Endodermal cell (in vitro differentiated cells): ENCODE measurements at regions not wholly inside any gene's neighbourhood (a gene's known extent, or its start where the extent isn't known, plus 50 kb on each side); places are given as distances from the start of the nearest gene placed in this dataset.

ENCODE experiments used
- DNase-seq: peaks from one replicate; pipeline ENCODE4 v3.0.0-alpha.2; 2017
- H3K27ac ChIP-seq: 2 replicates; pipeline ENCODE4 v1.5.1; 2013; ENCODE audit warnings: mild to moderate bottlenecking, low read depth, low read length, moderate library complexity
- H3K27me3 ChIP-seq: 2 replicates; pipeline ENCODE4 v1.6.1; 2013; ENCODE audit warnings: mild to moderate bottlenecking, low read length, moderate library complexity; ENCODE audit not compliant: insufficient read depth, control insufficient read depth, poor library complexity, severe bottlenecking
- H3K36me3 ChIP-seq: 2 replicates; pipeline ENCODE4 v1.7.0; 2013; ENCODE audit warnings: mild to moderate bottlenecking, low read length, moderate library complexity; ENCODE audit not compliant: control insufficient read depth, insufficient read depth
- H3K4me1 ChIP-seq: one replicate; pipeline ENCODE4 v1.7.0; 2013; ENCODE audit warnings: low read length; ENCODE audit not compliant: control insufficient read depth, insufficient read depth
- H3K4me3 ChIP-seq: 2 replicates; pipeline ENCODE4 v1.5.1; 2013; ENCODE audit warnings: mild to moderate bottlenecking, low read length, moderate library complexity
- H3K9ac ChIP-seq: 2 replicates; pipeline ENCODE4 v1.6.1; 2013; ENCODE audit warnings: mild to moderate bottlenecking, low read length, moderate library complexity; ENCODE audit not compliant: poor library complexity, severe bottlenecking; ENCODE audit errors: extremely low read depth
- H3K9me3 ChIP-seq: 2 replicates; pipeline ENCODE4 v1.6.1; 2013; ENCODE audit warnings: mild to moderate bottlenecking, low read length, moderate library complexity; ENCODE audit not compliant: control insufficient read depth
- H3K27ac Mint-ChIP-seq: 2 replicates; pipeline ENCODE4 v1.8.0; 2020; ENCODE audit warnings: mixed read lengths
- H3K27me3 Mint-ChIP-seq: 2 replicates; pipeline ENCODE4 v1.8.0; 2021; ENCODE audit warnings: mild to moderate bottlenecking, mixed read lengths; ENCODE audit not compliant: insufficient read depth
- H3K36me3 Mint-ChIP-seq: 2 replicates; pipeline ENCODE4 v1.8.0; 2020; ENCODE audit warnings: low read depth, mixed read lengths
- H3K4me1 Mint-ChIP-seq: 2 replicates; pipeline ENCODE4 v1.8.0; 2020; ENCODE audit warnings: mixed read lengths
- H3K4me3 Mint-ChIP-seq: 2 replicates; pipeline ENCODE4 v1.8.0; 2020; ENCODE audit warnings: mild to moderate bottlenecking, moderate library complexity, mixed read lengths
- H3K9me3 Mint-ChIP-seq: 2 replicates; pipeline ENCODE4 v1.8.0; 2020; ENCODE audit warnings: mild to moderate bottlenecking, mixed read lengths
- WGBS, 2 experiments: methylation state at CpG; one replicate each; pipeline versions ENCODE4 v1.1.5 to v1.1.7; 2013; ENCODE audit warnings: missing lambda C conversion rate in 2 of 2, mixed read lengths in 1 of 2; ENCODE audit not compliant: insufficient coverage in 1 of 2, insufficient read length in 1 of 2; 5-methylcytosine and 5-hydroxymethylcytosine counted together
- TF ChIP-seq, protein P1 (sequence below): fragments of 200-600 bp; sonication (generic); conservative IDR thresholded peaks from 2 replicates; pipeline ENCODE4 v1.5.0; 2021; ENCODE audit warnings: antibody characterized with exemption, mild to moderate bottlenecking

DNA sequence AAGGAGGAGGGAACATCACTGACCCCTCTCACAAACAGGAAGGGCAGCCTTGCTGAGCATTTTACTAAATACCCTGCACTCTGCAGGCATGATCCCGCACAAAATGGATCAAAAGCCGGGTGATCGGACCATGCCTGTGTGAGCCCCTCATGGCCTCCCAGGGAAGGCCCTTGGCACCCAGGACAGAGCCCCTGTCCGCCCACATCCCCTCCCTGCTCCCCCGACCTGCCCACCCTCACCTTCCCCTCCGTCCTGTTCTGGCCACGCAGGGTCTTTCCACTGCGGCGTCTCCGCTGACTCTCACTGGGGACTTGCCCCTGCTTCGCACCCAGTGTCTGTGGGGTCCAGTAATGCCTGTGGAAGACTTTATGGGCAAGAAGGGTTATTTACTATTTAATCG, 105.0 kb downstream of the HMX1 start:
- TF ChIP-seq, protein P1, sequence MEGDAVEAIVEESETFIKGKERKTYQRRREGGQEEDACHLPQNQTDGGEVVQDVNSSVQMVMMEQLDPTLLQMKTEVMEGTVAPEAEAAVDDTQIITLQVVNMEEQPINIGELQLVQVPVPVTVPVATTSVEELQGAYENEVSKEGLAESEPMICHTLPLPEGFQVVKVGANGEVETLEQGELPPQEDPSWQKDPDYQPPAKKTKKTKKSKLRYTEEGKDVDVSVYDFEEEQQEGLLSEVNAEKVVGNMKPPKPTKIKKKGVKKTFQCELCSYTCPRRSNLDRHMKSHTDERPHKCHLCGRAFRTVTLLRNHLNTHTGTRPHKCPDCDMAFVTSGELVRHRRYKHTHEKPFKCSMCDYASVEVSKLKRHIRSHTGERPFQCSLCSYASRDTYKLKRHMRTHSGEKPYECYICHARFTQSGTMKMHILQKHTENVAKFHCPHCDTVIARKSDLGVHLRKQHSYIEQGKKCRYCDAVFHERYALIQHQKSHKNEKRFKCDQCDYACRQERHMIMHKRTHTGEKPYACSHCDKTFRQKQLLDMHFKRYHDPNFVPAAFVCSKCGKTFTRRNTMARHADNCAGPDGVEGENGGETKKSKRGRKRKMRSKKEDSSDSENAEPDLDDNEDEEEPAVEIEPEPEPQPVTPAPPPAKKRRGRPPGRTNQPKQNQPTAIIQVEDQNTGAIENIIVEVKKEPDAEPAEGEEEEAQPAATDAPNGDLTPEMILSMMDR, result no peak
- whole genome bisulfite sequencing, 2 experiments, result 90 to 94% methylated on average over 6 to 12 of the region's 12 CpGs
- no peaks in the 10 kb centered on the region for H3K9me3 Mint-ChIP-seq

GRCh38 chr4:8765631-8766590, 105.7 kb downstream of the HMX1 start:
- Mint-ChIP-seq H3K4me1 (no peaks in the 10 kb centered on the region), H3K27ac (no peak overlapping the region), H3K27me3 (peaks cover 2% of the 10 kb centered on the region), H3K9me3 (no peaks in the 10 kb centered on the region), H3K36me3 (no peaks in the 10 kb centered on the region), H3K4me3 (no peak overlapping the region)
- 85 to 92% methylated on average over 5 to 19 of the region's 19 CpGs for WGBS, 2 experiments
- peak; percentile 37 for DNase-seq
- Histone ChIP-seq H3K4me3 (no peak overlapping the region), H3K9ac (no peak overlapping the region), H3K9me3 (no peaks in the 10 kb centered on the region), H3K27ac (no peak overlapping the region), H3K36me3 (no peaks in the 10 kb centered on the region), H3K27me3 (no peaks in the 10 kb centered on the region), H3K4me1 (no peaks in the 10 kb centered on the region)
- TF ChIP-seq, protein P1, result no peak

More for the DNA sequence above, 105.0 kb downstream of the HMX1 start:
- no peaks in the 10 kb centered on the region for H3K4me1 ChIP-seq
- H3K9me3 ChIP-seq, result no peaks in the 10 kb centered on the region
- H3K27ac Mint-ChIP-seq, result no peak overlapping the region
- no peaks in the 10 kb centered on the region for H3K36me3 ChIP-seq
- no peak overlapping the region for H3K9ac ChIP-seq
- H3K36me3 Mint-ChIP-seq, result no peaks in the 10 kb centered on the region
- peaks cover 2% of the 10 kb centered on the region for H3K4me1 Mint-ChIP-seq
- H3K27me3 ChIP-seq, result no peaks in the 10 kb centered on the region
- H3K4me3 Mint-ChIP-seq, result no peak overlapping the region
- no peak overlapping the region for H3K4me3 ChIP-seq
- DNase-seq, result peak; percentile 34
- peaks cover 2% of the 10 kb centered on the region for H3K27me3 Mint-ChIP-seq
- no peak overlapping the region for H3K27ac ChIP-seq

DNA sequence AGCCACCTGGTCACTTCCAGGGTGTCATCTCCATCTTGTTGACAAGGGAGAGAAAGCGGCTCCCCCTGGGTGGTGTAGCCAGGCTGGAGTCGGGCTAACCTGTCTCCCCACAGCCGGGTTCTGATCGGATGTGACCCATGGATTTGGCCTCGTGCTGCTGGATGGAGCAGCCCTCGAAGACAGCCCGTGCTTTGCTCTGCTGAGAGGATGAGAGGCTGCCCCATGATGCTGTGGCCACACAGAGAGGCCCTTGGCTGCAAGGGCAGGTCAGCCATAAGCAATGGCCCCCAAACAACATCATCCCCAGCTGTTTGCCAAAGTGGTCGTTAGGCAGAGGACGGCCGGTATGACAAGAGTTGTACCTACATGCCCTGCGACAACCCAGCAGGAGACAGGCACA, 106.6 kb downstream of the HMX1 start:
- Mint-ChIP-seq H3K9me3 (no peaks in the 10 kb centered on the region), H3K36me3 (no peaks in the 10 kb centered on the region), H3K4me1 (no peaks in the 10 kb centered on the region), H3K27me3 (peaks cover 2% of the 10 kb centered on the region), H3K27ac (no peak overlapping the region), H3K4me3 (no peak overlapping the region)
- Histone ChIP-seq H3K27me3 (no peaks in the 10 kb centered on the region), H3K4me3 (no peak overlapping the region), H3K9ac (no peak overlapping the region), H3K9me3 (no peaks in the 10 kb centered on the region), H3K27ac (no peak overlapping the region), H3K36me3 (no peaks in the 10 kb centered on the region), H3K4me1 (no peaks in the 10 kb centered on the region)
- peak; percentile 37 for DNase-seq
- TF ChIP-seq, protein P1, result no peak
- WGBS, 2 experiments, result 91 to 96% methylated on average over 9 to 11 of the region's 11 CpGs
